ENCODE measurements at regions not wholly inside any gene's neighbourhood (a gene's known extent, or its start where the extent isn't known, plus 50 kb on each side); places are given as distances from the start of the nearest gene placed in this dataset.

DNA sequence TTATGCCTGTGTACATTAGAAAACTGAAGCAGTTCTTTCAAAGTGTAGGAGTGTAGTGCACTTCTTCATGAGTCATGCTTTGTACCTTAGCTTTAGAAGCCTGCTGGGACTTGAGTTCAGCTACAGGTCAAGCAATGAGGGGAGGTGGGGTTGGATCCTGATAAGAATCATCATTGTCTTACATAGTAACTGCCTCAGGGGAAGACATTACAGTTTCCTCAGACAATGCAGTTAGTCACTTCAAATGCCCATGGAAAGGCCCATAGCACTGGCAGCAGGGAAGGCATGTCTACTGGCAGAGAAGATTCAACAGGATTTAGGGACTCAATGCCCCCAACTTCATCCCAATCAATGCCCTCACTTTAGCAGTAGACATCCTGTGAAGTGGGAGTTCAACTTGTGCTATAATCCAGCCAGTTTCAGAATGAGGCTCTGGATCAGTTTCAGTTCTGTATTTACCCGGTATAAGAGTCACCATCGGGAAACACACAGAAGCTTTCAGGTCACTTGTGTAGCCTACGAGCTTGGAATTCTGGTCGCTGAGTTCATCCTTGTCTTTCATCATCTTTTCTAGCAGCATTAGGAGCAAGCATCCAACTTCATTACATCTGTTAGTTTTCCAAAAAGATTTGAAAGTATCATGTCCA lies 1216.5 kb downstream of the RAPGEF2 start (continued):
- TF ChIP-seq, protein P1, sequence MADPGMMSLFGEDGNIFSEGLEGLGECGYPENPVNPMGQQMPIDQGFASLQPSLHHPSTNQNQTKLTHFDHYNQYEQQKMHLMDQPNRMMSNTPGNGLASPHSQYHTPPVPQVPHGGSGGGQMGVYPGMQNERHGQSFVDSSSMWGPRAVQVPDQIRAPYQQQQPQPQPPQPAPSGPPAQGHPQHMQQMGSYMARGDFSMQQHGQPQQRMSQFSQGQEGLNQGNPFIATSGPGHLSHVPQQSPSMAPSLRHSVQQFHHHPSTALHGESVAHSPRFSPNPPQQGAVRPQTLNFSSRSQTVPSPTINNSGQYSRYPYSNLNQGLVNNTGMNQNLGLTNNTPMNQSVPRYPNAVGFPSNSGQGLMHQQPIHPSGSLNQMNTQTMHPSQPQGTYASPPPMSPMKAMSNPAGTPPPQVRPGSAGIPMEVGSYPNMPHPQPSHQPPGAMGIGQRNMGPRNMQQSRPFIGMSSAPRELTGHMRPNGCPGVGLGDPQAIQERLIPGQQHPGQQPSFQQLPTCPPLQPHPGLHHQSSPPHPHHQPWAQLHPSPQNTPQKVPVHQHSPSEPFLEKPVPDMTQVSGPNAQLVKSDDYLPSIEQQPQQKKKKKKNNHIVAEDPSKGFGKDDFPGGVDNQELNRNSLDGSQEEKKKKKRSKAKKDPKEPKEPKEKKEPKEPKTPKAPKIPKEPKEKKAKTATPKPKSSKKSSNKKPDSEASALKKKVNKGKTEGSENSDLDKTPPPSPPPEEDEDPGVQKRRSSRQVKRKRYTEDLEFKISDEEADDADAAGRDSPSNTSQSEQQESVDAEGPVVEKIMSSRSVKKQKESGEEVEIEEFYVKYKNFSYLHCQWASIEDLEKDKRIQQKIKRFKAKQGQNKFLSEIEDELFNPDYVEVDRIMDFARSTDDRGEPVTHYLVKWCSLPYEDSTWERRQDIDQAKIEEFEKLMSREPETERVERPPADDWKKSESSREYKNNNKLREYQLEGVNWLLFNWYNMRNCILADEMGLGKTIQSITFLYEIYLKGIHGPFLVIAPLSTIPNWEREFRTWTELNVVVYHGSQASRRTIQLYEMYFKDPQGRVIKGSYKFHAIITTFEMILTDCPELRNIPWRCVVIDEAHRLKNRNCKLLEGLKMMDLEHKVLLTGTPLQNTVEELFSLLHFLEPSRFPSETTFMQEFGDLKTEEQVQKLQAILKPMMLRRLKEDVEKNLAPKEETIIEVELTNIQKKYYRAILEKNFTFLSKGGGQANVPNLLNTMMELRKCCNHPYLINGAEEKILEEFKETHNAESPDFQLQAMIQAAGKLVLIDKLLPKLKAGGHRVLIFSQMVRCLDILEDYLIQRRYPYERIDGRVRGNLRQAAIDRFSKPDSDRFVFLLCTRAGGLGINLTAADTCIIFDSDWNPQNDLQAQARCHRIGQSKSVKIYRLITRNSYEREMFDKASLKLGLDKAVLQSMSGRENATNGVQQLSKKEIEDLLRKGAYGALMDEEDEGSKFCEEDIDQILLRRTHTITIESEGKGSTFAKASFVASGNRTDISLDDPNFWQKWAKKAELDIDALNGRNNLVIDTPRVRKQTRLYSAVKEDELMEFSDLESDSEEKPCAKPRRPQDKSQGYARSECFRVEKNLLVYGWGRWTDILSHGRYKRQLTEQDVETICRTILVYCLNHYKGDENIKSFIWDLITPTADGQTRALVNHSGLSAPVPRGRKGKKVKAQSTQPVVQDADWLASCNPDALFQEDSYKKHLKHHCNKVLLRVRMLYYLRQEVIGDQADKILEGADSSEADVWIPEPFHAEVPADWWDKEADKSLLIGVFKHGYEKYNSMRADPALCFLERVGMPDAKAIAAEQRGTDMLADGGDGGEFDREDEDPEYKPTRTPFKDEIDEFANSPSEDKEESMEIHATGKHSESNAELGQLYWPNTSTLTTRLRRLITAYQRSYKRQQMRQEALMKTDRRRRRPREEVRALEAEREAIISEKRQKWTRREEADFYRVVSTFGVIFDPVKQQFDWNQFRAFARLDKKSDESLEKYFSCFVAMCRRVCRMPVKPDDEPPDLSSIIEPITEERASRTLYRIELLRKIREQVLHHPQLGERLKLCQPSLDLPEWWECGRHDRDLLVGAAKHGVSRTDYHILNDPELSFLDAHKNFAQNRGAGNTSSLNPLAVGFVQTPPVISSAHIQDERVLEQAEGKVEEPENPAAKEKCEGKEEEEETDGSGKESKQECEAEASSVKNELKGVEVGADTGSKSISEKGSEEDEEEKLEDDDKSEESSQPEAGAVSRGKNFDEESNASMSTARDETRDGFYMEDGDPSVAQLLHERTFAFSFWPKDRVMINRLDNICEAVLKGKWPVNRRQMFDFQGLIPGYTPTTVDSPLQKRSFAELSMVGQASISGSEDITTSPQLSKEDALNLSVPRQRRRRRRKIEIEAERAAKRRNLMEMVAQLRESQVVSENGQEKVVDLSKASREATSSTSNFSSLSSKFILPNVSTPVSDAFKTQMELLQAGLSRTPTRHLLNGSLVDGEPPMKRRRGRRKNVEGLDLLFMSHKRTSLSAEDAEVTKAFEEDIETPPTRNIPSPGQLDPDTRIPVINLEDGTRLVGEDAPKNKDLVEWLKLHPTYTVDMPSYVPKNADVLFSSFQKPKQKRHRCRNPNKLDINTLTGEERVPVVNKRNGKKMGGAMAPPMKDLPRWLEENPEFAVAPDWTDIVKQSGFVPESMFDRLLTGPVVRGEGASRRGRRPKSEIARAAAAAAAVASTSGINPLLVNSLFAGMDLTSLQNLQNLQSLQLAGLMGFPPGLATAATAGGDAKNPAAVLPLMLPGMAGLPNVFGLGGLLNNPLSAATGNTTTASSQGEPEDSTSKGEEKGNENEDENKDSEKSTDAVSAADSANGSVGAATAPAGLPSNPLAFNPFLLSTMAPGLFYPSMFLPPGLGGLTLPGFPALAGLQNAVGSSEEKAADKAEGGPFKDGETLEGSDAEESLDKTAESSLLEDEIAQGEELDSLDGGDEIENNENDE (IDR thresholded peaks at IDR 0.05; ENCODE audit: insufficient replicate concordance, low read length), result no peak
- TF ChIP-seq, protein P2, sequence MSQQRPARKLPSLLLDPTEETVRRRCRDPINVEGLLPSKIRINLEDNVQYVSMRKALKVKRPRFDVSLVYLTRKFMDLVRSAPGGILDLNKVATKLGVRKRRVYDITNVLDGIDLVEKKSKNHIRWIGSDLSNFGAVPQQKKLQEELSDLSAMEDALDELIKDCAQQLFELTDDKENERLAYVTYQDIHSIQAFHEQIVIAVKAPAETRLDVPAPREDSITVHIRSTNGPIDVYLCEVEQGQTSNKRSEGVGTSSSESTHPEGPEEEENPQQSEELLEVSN (IDR thresholded peaks at IDR 0.05), result no peak

All from H1 (cell line).